ENCODE measurements at regions not wholly inside any gene's neighbourhood (a gene's known extent, or its start where the extent isn't known, plus 50 kb on each side); places are given as distances from the start of the nearest gene placed in this dataset.

DNA sequence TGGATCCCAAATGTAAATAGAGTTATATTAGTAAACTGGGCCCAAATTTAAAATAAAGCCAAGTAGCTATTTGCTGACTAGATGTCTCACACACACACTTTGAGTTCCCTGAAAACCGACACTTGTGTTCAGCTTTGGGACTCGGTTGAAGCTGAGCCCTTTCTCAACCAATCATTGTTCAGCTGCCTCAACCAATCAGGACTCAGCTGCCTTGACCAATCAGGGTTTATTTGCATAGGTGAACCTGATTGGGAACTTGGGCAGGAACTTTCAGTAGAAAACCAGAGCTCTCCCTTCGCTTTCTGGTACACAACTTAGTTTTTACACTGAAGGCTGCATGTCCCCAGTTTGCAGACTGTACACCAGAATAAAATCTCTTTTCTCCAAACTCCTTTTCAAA is 301.7 kb downstream of the FOXA2 start:
- TF ChIP-seq, protein P1, sequence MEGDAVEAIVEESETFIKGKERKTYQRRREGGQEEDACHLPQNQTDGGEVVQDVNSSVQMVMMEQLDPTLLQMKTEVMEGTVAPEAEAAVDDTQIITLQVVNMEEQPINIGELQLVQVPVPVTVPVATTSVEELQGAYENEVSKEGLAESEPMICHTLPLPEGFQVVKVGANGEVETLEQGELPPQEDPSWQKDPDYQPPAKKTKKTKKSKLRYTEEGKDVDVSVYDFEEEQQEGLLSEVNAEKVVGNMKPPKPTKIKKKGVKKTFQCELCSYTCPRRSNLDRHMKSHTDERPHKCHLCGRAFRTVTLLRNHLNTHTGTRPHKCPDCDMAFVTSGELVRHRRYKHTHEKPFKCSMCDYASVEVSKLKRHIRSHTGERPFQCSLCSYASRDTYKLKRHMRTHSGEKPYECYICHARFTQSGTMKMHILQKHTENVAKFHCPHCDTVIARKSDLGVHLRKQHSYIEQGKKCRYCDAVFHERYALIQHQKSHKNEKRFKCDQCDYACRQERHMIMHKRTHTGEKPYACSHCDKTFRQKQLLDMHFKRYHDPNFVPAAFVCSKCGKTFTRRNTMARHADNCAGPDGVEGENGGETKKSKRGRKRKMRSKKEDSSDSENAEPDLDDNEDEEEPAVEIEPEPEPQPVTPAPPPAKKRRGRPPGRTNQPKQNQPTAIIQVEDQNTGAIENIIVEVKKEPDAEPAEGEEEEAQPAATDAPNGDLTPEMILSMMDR (IDR thresholded peaks at IDR 0.05), result no peak
- no peak for TF ChIP-seq POLR2A (IDR thresholded peaks at IDR 0.05)
